HCT116 (cell line): ENCODE measurements at regions not wholly inside any gene's neighbourhood (a gene's known extent, or its start where the extent isn't known, plus 50 kb on each side); places are given as distances from the start of the nearest gene placed in this dataset.

Source experiments
- ATAC-seq: fragments of 200-7000 bp; cut with Tn5 transposase; 2 replicates; pipeline ENCODE4 v1.9.1; 2020; ENCODE audit warnings: mild to moderate bottlenecking, moderate library complexity
- BruUV-seq: library from RNA; stranded (reverse); fragments of 400-500 nt; replicated peaks from 2 replicates; lab custom pipeline; 2021; lab: Mats Ljungman, UMichigan
- CTCF ChIA-PET: fragments of 300-600 bp; sonication (Branson Sonifier 250); formaldehyde crosslinking; loops from one replicate; lab custom pipeline; 2021; ENCODE audit warnings: antibody characterized with exemption; lab: Charles Lee
- POLR2A ChIA-PET: fragments of 300-600, 350-600 bp; sonication (Branson Sonifier 250); formaldehyde crosslinking; loops from one replicate; lab custom pipeline; 2021; ENCODE audit warnings: antibody characterized with exemption; lab: Charles Lee
- RAD21 ChIA-PET, 2 experiments: fragments of 300-600 bp; sonication (Branson Sonifier 250); formaldehyde crosslinking; loops; one replicate each; lab custom pipeline; 2023; ENCODE audit warnings: low total read pairs in 2 of 2; ENCODE audit not compliant: uncharacterized antibody in 2 of 2, unreplicated experiment in 2 of 2, low non-redundant PET in 1 of 2; lab: Charles Lee
- DNase-seq: peaks from one replicate; pipeline ENCODE4 v3.0.0-alpha.2; 2010; ENCODE audit warnings: low read depth, low spot score
- H2AFZ ChIP-seq: fragments of 200-600 bp; shearing (Covaris generic), sonication (generic); 2 replicates; pipeline ENCODE4 v1.6.1; 2017; ENCODE audit warnings: low read depth, mixed run types, mixed read lengths, antibody characterized with exemption, low read length; ENCODE audit not compliant: poor library complexity, severe bottlenecking
- H3K27ac ChIP-seq: 2 replicates; pipeline ENCODE4 v1.5.1; 2012; ENCODE audit warnings: low read depth, low read length
- H3K27me3 ChIP-seq: fragments of 200-600 bp; sonication (generic); 2 replicates; pipeline ENCODE4 v1.6.1; 2016; ENCODE audit warnings: mixed run types, low read length, mixed read lengths; ENCODE audit not compliant: insufficient read depth
- H3K36me3 ChIP-seq, 2 experiments: fragments of 200-500 bp in 1 of 2; fragments of 200-600 bp in 1 of 2; sonication (Bioruptor generic) in 1 of 2; sonication (generic) in 1 of 2; 2 replicates each; pipeline versions ENCODE4 v1.5.1 to v1.6.1; 2014 to 2016; ENCODE audit warnings: low read length in 2 of 2, inconsistent platforms in 1 of 2, mixed read lengths in 1 of 2, mixed run types in 1 of 2; ENCODE audit not compliant: insufficient read depth in 2 of 2, control insufficient read depth in 1 of 2
- H3K4me1 ChIP-seq, 2 experiments: fragments of 200-600 bp in 1 of 2; sonication (generic) in 1 of 2; 2 replicates each; pipeline versions ENCODE4 v1.5.1 to v1.6.1; 2012 to 2017; ENCODE audit warnings: low read length in 2 of 2, inconsistent platforms in 1 of 2, mild to moderate bottlenecking in 1 of 2, mixed read lengths in 1 of 2, mixed run types in 1 of 2, moderate library complexity in 1 of 2; ENCODE audit not compliant: insufficient read depth in 2 of 2, control insufficient read depth in 1 of 2
- H3K4me2 ChIP-seq: fragments of 200-600 bp; sonication (generic); 2 replicates; pipeline ENCODE4 v1.6.1; 2017; ENCODE audit warnings: mixed run types, low read length, mixed read lengths
- H3K4me3 ChIP-seq, 2 experiments: fragments of 200-600 bp in 1 of 2; sonication (generic) in 1 of 2; replicated peaks in 1 of 2; 2 replicates each; pipeline ENCODE4 v1.5.1; 2011 to 2016; ENCODE audit warnings: low read length in 2 of 2, control low read depth in 1 of 2, low read depth in 1 of 2, mild to moderate bottlenecking in 1 of 2, mixed read lengths in 1 of 2, mixed run types in 1 of 2
- H3K79me2 ChIP-seq: fragments of 200-600 bp; sonication (generic); 2 replicates; pipeline ENCODE4 v1.6.1; 2017; ENCODE audit warnings: mild to moderate bottlenecking, mixed run types, low read length, moderate library complexity, mixed read lengths; ENCODE audit not compliant: insufficient read depth
- H3K9ac ChIP-seq: fragments of 200-600 bp; sonication (generic); 2 replicates; pipeline ENCODE4 v1.6.1; 2016; ENCODE audit warnings: low read length, mixed read lengths
- H3K9me2 ChIP-seq: fragments of 200-600 bp; sonication (generic), shearing (Covaris generic); 2 replicates; pipeline ENCODE4 v1.6.1; 2017; ENCODE audit warnings: mixed run types, mild to moderate bottlenecking, moderate library complexity; ENCODE audit not compliant: insufficient read depth
- H3K9me3 ChIP-seq, 2 experiments: fragments of 200-500 bp in 1 of 2; fragments of 200-600 bp in 1 of 2; sonication (Bioruptor generic) in 1 of 2; sonication (generic) in 1 of 2; 2 replicates each; pipeline ENCODE4 v1.6.1; 2014 to 2017; ENCODE audit warnings: low read length in 2 of 2, mixed read lengths in 2 of 2, inconsistent platforms in 1 of 2, low read depth in 1 of 2, mild to moderate bottlenecking in 1 of 2, mixed run types in 1 of 2, moderate library complexity in 1 of 2; ENCODE audit not compliant: control insufficient read depth in 1 of 2, insufficient read depth in 1 of 2
- H4K20me1 ChIP-seq: fragments of 200-600 bp; sonication (generic), shearing (Covaris generic); 2 replicates; pipeline ENCODE4 v1.6.1; 2017; ENCODE audit warnings: mixed run types, mild to moderate bottlenecking, moderate library complexity; ENCODE audit not compliant: insufficient read depth
- CEBPB ChIP-seq: IDR thresholded peaks from 2 replicates; pipeline ENCODE4 v1.6.1; 2012; ENCODE audit warnings: low read depth
- EGR1 ChIP-seq: IDR thresholded peaks from 2 replicates; pipeline ENCODE4 v1.6.1; 2012; ENCODE audit warnings: low read depth
- ELF1 ChIP-seq: IDR thresholded peaks from 2 replicates; pipeline ENCODE4 v1.6.1; 2012; ENCODE audit warnings: low read depth, borderline replicate concordance
- EZH2 ChIP-seq: fragments of 200-600 bp; sonication (generic); IDR thresholded peaks from 2 replicates; pipeline ENCODE4 v1.6.1; 2017; ENCODE audit warnings: antibody characterized with exemption, mixed run types
- POLR2A ChIP-seq: IDR thresholded peaks from 2 replicates; pipeline ENCODE4 v1.7.0; 2011; ENCODE audit warnings: borderline replicate concordance; ENCODE audit not compliant: insufficient read depth, insufficient read length; ENCODE audit errors: extremely low read depth
- TCF7L2 ChIP-seq: IDR thresholded peaks from 2 replicates; pipeline ENCODE4 v1.7.0; 2011; ENCODE audit warnings: borderline replicate concordance, inconsistent platforms; ENCODE audit not compliant: insufficient read depth, insufficient read length; ENCODE audit errors: extremely low read depth
- YY1 ChIP-seq: IDR thresholded peaks from 2 replicates; pipeline ENCODE4 v1.6.1; 2011; ENCODE audit warnings: low read length, low read depth, moderate library complexity, mild to moderate bottlenecking; ENCODE audit not compliant: insufficient replicate concordance; ENCODE audit errors: extremely low read depth
- ZNF274 ChIP-seq: fragments of 200-500 bp; sonication (Bioruptor generic); IDR thresholded peaks from 2 replicates; pipeline ENCODE4 v1.6.1; 2014; ENCODE audit warnings: mild to moderate bottlenecking, low read depth, low read length, inconsistent platforms
- intact Hi-C: fragments of 100-400 bp; cut with micrococcal nuclease; formaldehyde crosslinking; loops from 2 replicates; pipeline ENCODE4 v1.10.0; 2022
- TF ChIP-seq, protein P1 (sequence below): IDR thresholded peaks from 2 replicates; pipeline ENCODE4 v1.6.1; 2011; ENCODE audit warnings: mild to moderate bottlenecking, low read length, moderate library complexity; ENCODE audit not compliant: insufficient replicate concordance; ENCODE audit errors: extremely low read depth
- TF ChIP-seq, protein P2 (sequence below), 3 experiments: fragments of 200-600 bp in 1 of 3; sonication (generic) in 1 of 3; IDR thresholded peaks in 2 of 3; conservative IDR thresholded peaks in 1 of 3; 2 replicates each; pipeline ENCODE4 v1.5.1; 2012 to 2017; ENCODE audit warnings: low read depth in 2 of 3, low read length in 2 of 3, antibody characterized with exemption in 1 of 3, borderline replicate concordance in 1 of 3, control low read depth in 1 of 3, mild to moderate bottlenecking in 1 of 3, mixed read lengths in 1 of 3, mixed run types in 1 of 3, moderate library complexity in 1 of 3; ENCODE audit not compliant: insufficient read depth in 1 of 3

- TF ChIP-seq, protein P1, sequence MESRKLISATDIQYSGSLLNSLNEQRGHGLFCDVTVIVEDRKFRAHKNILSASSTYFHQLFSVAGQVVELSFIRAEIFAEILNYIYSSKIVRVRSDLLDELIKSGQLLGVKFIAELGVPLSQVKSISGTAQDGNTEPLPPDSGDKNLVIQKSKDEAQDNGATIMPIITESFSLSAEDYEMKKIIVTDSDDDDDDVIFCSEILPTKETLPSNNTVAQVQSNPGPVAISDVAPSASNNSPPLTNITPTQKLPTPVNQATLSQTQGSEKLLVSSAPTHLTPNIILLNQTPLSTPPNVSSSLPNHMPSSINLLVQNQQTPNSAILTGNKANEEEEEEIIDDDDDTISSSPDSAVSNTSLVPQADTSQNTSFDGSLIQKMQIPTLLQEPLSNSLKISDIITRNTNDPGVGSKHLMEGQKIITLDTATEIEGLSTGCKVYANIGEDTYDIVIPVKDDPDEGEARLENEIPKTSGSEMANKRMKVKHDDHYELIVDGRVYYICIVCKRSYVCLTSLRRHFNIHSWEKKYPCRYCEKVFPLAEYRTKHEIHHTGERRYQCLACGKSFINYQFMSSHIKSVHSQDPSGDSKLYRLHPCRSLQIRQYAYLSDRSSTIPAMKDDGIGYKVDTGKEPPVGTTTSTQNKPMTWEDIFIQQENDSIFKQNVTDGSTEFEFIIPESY: no peak
- no peak for TF ChIP-seq ZNF274
Observed at GRCh38 chr4:187103351-187103750, 379.7 kb upstream of the FAT1 start (continued).

- Histone ChIP-seq H3K4me3 (no peak overlapping the region), H3K36me3 (no peaks in the 10 kb centered on the region), H3K4me2 (no peak overlapping the region), H4K20me1 (no peaks in the 10 kb centered on the region), H3K79me2 (no peaks in the 10 kb centered on the region), H3K27ac (no peak overlapping the region), H3K9me3 (no peaks in the 10 kb centered on the region), H3K9ac (no peak overlapping the region), H3K27me3 (no peaks in the 10 kb centered on the region), H2AFZ (no peak overlapping the region), H3K4me1 (no peaks in the 10 kb centered on the region), H3K9me2 (no peaks in the 10 kb centered on the region)
- CTCF ChIA-PET: no interaction called here
- TF ChIP-seq ELF1: no peak
- intact Hi-C loops: no loop called here
- no TSS peak for BruUV-seq
- RAD21 ChIA-PET: no interaction called here
- POLR2A ChIA-PET: no interaction called here
- no peak for DNase-seq
- no peak for ATAC-seq
Observed at GRCh38 chr4:187108845-187109244, 385.2 kb upstream of the FAT1 start.

DNA sequence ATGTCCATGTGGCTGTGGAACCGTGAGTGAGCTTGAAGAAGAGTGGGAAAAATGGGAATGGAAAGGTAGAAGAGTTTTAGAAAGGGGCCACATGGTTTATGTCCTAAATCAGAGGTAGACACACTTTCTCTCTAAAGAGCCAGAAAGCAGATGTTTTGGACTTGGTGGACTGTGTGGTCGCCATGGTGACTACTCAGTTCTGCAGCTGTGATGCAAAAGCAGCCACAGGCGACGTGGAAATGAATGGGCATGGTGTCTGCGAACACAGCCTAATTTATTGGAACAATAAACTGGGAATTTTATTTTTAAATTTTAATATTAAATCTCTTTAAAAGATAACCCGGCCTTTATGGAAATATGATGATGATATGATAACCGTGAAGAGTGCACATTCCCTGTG, 386.0 kb upstream of the FAT1 start:
- Histone ChIP-seq H3K4me2 (no peak overlapping the region), H3K27ac (no peak overlapping the region), H3K36me3 (no peaks in the 10 kb centered on the region), H3K79me2 (no peaks in the 10 kb centered on the region), H3K9me2 (no peaks in the 10 kb centered on the region), H4K20me1 (no peaks in the 10 kb centered on the region), H3K4me3 (no peak overlapping the region), H3K9ac (no peak overlapping the region), H3K27me3 (no peaks in the 10 kb centered on the region), H3K4me1 (no peaks in the 10 kb centered on the region), H3K9me3 (no peaks in the 10 kb centered on the region), H2AFZ (no peak overlapping the region)
- TF ChIP-seq CEBPB (no peak), TCF7L2 (no peak), EGR1 (no peak), YY1 (no peak), POLR2A (no peak), EZH2 (no peak)
- TF ChIP-seq, protein P2, sequence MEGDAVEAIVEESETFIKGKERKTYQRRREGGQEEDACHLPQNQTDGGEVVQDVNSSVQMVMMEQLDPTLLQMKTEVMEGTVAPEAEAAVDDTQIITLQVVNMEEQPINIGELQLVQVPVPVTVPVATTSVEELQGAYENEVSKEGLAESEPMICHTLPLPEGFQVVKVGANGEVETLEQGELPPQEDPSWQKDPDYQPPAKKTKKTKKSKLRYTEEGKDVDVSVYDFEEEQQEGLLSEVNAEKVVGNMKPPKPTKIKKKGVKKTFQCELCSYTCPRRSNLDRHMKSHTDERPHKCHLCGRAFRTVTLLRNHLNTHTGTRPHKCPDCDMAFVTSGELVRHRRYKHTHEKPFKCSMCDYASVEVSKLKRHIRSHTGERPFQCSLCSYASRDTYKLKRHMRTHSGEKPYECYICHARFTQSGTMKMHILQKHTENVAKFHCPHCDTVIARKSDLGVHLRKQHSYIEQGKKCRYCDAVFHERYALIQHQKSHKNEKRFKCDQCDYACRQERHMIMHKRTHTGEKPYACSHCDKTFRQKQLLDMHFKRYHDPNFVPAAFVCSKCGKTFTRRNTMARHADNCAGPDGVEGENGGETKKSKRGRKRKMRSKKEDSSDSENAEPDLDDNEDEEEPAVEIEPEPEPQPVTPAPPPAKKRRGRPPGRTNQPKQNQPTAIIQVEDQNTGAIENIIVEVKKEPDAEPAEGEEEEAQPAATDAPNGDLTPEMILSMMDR (IDR thresholded peaks at IDR 0.05 in 2 of 3, conservative IDR thresholded peaks at IDR 0.05 in 1 of 3; ENCODE audit: borderline replicate concordance in 1 of 3, insufficient read depth in 1 of 3, low read depth in 2 of 3, low read length in 2 of 3): no peak
- BruUV-seq: no TSS peak
- POLR2A ChIA-PET: no interaction called here
- CTCF ChIA-PET: no interaction called here
- RAD21 ChIA-PET: no interaction called here
- DNase-seq (no peak), ATAC-seq (no peak)
- intact Hi-C loops: no loop called here
